GM04504 (cell line): ENCODE measurements at regions not wholly inside any gene's neighbourhood (a gene's known extent, or its start where the extent isn't known, plus 50 kb on each side); places are given as distances from the start of the nearest gene placed in this dataset.
"Not testable (repeated sequence)": the region's sequence is repeated elsewhere in the genome, so short reads cannot be mapped to it uniquely, and the experiment has no call there.

ENCODE experiments used
- DNase-seq: peaks from one replicate; pipeline ENCODE4 v3.0.0-alpha.2; 2012; ENCODE audit warnings: low read depth

GRCh38 chr12:131633610-131634009, 77.3 kb upstream of the SFSWAP start:
- DNase-seq = not testable (repeated sequence)

DNA sequence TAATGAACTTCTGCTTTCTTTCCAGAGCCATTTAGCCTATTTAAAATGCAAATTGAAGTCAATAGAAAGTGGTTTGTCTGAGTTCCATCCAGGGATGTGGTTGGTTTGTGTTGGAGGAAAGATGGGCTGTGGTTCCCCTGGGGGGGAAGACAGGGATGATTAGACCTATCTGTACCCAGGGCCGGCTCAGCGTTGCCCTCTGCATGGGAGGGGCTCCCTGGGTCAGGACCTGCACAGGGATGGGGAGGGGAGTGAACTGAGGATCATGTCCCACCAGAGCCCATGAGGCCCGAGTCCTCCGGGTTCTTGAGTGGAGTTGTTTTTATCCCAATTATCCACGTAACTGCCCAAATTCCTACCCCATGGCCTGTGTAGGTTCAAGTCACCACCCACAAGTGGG, 76.9 kb upstream of the SFSWAP start:
- DNase-seq = no peak

GRCh38 chr12:131635012-131635411, 75.9 kb upstream of the SFSWAP start:
- not testable (repeated sequence) for DNase-seq

DNA sequence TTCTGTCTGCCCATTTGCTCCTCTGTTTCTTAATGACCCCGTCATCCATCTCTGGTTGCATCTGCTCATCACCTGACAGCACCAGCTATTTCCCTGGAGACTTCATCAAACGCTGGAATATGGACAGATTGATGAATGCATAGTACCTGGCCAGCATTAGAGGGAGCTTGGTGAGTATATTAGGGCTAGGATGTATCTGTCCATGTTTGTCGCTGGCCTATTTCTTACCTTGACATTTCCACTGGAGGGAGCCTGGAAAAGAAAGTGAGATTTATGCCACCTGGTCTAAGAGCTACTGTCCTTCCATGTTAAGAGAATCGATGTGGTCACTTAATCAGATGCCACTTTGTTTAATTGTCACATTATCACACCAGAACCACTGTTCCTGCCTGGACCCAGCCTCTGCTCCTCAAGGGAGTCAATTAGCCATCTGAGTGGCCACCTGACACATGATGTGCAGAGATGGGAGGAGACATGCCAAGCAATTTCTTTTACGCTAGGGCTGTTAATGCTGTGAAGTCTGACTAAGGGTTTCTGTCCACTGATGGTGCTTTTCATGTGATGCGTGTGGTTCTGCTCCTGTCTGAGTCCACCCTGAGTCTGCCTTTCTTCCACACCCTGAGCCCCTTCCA, 75.3 kb upstream of the SFSWAP start:
- no peak for DNase-seq

DNA sequence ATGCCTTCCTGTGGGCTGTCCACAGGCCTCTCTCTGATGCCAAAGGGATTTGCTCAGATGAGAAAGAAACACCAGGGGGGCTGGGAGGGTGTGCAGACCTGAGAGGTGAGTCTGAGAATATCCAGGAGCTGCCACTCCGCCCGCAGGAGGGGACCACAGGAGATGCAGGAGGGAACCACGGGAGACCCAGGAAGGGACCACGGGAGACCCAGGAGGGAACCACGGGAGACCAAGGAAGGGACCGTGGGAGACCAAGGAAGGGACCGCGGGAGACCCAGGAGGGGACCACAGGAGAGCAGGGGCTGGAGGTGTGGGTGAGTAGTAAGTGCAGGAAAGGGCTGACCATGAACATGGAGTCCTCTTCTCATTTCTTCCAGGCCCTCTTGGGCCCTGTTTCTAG, 74.6 kb upstream of the SFSWAP start:
- no peak for DNase-seq

- DNase-seq = no peak
Observed at GRCh38 chr12:131636940-131637750, 73.7 kb upstream of the SFSWAP start.

DNA sequence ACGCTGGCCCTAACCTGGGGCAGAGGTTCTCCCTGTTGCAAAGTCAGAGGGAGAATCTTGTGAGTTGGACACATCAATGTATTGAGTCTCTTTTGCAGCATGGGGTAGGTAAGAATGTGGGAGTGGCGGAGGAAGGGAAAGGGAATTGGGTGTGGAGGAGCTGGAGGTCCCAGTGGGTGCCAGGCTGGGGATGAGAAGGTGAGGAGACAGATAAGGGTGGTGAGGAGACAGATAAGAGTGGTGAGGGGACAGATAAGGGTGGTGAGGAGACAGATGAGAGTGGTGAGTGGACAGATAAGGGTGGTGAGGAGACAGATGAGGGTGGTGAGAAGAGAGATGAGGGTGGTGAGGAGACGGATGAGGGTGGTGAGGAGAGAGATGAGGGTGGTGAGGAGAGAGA, 72.9 kb upstream of the SFSWAP start:
- no peak for DNase-seq

GRCh38 chr12:131639270-131639940, 71.5 kb upstream of the SFSWAP start:
- no peak for DNase-seq

GRCh38 chr12:131640525-131640924, 70.4 kb upstream of the SFSWAP start:
- DNase-seq = no peak

- DNase-seq = no peak
Observed at GRCh38 chr12:131641315-131641714, 69.6 kb upstream of the SFSWAP start.

GRCh38 chr12:131642101-131642540, 68.8 kb upstream of the SFSWAP start:
- DNase-seq = no peak

DNA sequence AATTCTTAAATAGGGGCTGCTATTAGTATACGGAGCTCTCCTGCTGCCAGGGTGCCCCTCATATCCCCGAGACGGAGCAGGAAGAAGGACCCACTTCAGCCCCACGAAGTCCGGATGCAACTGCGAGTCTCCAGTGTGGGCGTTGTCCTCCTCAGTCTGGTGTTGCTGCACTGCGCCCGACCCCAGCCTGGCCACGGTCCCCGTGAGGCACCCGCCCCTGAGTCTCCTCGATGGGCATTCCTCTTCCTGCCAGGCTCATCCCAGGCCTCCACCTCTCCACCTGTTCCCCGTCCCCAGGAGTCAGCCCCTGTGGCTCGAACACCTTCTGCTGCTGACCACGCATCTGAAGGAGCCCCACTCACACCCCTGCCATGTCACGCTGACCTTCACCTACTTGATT, 68.1 kb upstream of the SFSWAP start:
- no peak for DNase-seq

GRCh38 chr12:131643631-131644452, 67.0 kb upstream of the SFSWAP start:
- no peak for DNase-seq

GRCh38 chr12:131644481-131644880, 66.4 kb upstream of the SFSWAP start:
- DNase-seq = no peak

GRCh38 chr12:131644917-131645316, 66.0 kb upstream of the SFSWAP start:
- not testable (repeated sequence) for DNase-seq

DNA sequence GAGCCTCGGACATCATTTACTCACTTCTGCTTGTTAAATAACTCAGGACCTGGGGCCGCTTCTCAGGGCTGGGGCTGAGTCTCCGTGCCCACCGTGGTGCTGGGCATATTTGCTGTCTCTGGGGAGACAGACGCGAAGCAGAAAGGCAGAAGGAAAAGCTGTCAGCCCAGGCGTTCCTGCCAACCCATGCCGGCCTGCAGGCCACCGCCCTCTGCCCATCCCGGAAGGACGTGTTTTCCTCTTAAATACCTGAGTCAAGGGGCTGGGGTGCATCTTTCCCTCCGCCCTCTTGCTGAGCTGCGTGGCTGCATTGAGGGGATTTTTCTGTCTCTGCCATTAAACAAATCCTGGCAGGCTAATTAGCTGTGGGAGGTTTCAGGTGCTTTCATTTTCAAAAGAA, 65.3 kb upstream of the SFSWAP start:
- DNase-seq = not testable (repeated sequence)

GRCh38 chr12:131646444-131646843, 64.4 kb upstream of the SFSWAP start:
- not testable (repeated sequence) for DNase-seq

- DNase-seq = no peak
Observed at GRCh38 chr12:131647667-131648066, 63.2 kb upstream of the SFSWAP start.

GRCh38 chr12:131655469-131656174, 55.3 kb upstream of the SFSWAP start:
- not testable (repeated sequence) for DNase-seq

- DNase-seq = not testable (repeated sequence)
Observed at GRCh38 chr12:131656796-131657195, 54.1 kb upstream of the SFSWAP start.

- DNase-seq = not testable (repeated sequence)
Observed at GRCh38 chr12:131658605-131659004, 52.3 kb upstream of the SFSWAP start.
